ENCODE measurements at regions not wholly inside any gene's neighbourhood (a gene's known extent, or its start where the extent isn't known, plus 50 kb on each side); places are given as distances from the start of the nearest gene placed in this dataset.

DNA sequence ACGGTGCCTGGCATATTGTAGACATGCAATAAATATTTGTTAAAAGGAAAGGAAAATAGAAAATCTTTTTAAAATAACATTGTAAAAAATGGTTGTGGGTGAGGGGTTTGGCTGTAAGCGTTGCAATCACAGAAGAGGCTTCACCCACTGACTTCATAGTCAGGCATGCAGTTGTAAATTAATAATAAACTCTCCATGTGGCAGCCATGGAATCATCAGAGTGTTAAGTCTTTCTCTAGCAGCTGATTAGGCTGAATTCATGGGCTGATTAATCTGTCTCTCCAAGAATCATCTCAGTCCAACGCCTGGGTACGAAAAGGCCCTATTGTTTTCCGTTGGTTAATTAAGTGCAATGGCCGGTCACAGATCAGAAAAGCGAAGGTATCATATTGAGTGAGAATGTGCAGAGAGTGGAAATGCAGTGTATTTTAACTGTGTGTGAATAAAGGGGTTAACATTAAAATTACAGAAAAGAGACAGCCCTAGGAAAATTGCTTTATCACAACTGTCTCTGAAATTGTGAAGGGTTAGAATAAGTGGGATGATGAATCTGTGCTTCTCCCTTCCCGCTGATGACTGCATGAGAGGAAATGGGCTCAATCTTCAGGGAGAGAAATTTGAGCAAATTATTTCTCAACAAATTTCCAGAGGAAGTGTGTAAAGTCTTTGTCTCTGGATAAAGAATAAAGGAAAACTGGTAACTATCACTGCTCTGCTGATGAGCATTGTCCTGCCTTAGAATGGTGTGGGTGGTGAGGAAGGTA lies 269.0 kb downstream of the FAM76B start:
- no peak overlapping the region for H2BK15ac ChIP-seq (ENCODE audit: low read length)
- H3K9ac ChIP-seq (replicated peaks in 1 of 4; ENCODE audit: extremely low read depth in 1 of 4, low read depth in 3 of 4, low read length in 3 of 4), result no peak overlapping the region
- 92% methylated on average over 8 of the region's 8 CpGs; no CpG with 5 or more reads in 1 of the 2 experiments for WGBS, 2 experiments (ENCODE audit: extremely low coverage in 1 of 2, insufficient coverage in 1 of 2, insufficient read length in 1 of 2, insufficient replicate concordance in 2 of 2, low coverage in 1 of 2, low lambda C conversion rate in 2 of 2, missing lambda C conversion rate in 1 of 2)
- no peak overlapping the region for H2AFZ ChIP-seq (ENCODE audit: low read length)
- no peaks in the 10 kb centered on the region for H3K36me3 ChIP-seq (ENCODE audit: control insufficient read depth in 2 of 4, insufficient read depth in 4 of 4, low read length in 3 of 4)
- H2BK5ac ChIP-seq (ENCODE audit: low read depth, low read length), result no peak overlapping the region
- ChIA-PET POLR2A (ENCODE audit: partially characterized antibody) (no interaction called here), CTCF (ENCODE audit: partially characterized antibody) (no interaction called here)
- no peaks in the 10 kb centered on the region for H3K23me2 ChIP-seq (ENCODE audit: low read depth, low read length)
- no peak overlapping the region for H2BK20ac ChIP-seq (ENCODE audit: low read length)
- H3K27me3 ChIP-seq (replicated peaks in 1 of 4; ENCODE audit: control insufficient read depth in 3 of 4, extremely low read depth in 1 of 4, insufficient read depth in 3 of 4, low read length in 3 of 4), result no peaks in the 10 kb centered on the region
- no peak overlapping the region for H4K91ac ChIP-seq (replicated peaks; ENCODE audit: insufficient read length, low read length)
- no peak overlapping the region for H2AK5ac ChIP-seq (ENCODE audit: low read depth, low read length)
- H3K4ac ChIP-seq (replicated peaks; ENCODE audit: insufficient read length, low read depth, low read length), result no peak overlapping the region
- no peak for FAIRE-seq
- H3K23ac ChIP-seq (ENCODE audit: insufficient read length), result no peak overlapping the region
- no peak overlapping the region for H4K8ac ChIP-seq (ENCODE audit: extremely low read depth, insufficient read depth, low read length)
- H3K9me3 ChIP-seq (ENCODE audit: insufficient read depth in 2 of 2, low read depth in 1 of 2, low read length in 1 of 2), result no peaks in the 10 kb centered on the region
- no peak overlapping the region for H2BK12ac ChIP-seq (ENCODE audit: low read depth, low read length)
- H4K5ac ChIP-seq (ENCODE audit: insufficient read length, low read depth, low read length), result no peak overlapping the region
- no peaks in the 10 kb centered on the region for H3K79me1 ChIP-seq (ENCODE audit: low read depth, low read length)
- no peaks in the 10 kb centered on the region for H3K79me2 ChIP-seq (ENCODE audit: control insufficient read depth in 1 of 2, insufficient read depth in 2 of 2, low read length in 2 of 2)
- no peak for DNase-seq (ENCODE audit: low read depth in 1 of 2, low spot score in 2 of 2)
- H2BK120ac ChIP-seq (replicated peaks; ENCODE audit: low read depth, low read length), result no peak overlapping the region
- no peak overlapping the region for H3K18ac ChIP-seq (ENCODE audit: extremely low read depth, low read length)
- no peak overlapping the region for H3K56ac ChIP-seq (replicated peaks; ENCODE audit: insufficient read length, low read depth, low read length)
- no peak overlapping the region for H3K4me2 ChIP-seq (ENCODE audit: insufficient read depth in 1 of 2, low read depth in 2 of 2, low read length in 2 of 2)
- no peak overlapping the region for H3K4me3 ChIP-seq (ENCODE audit: extremely low read depth in 1 of 4, insufficient read depth in 2 of 4, low read depth in 3 of 4, low read length in 4 of 4)
- peaks cover 0 to 3% (median 1%) of the 10 kb centered on the region in 4 experiments; a peak in 2 of 7 replicates for H3K4me1 ChIP-seq (replicated peaks in 1 of 4; ENCODE audit: control insufficient read depth in 3 of 4, insufficient read depth in 4 of 4, low read length in 3 of 4)
- no peak overlapping the region for H3K14ac ChIP-seq (ENCODE audit: insufficient read length)
- no peaks in the 10 kb centered on the region for H4K20me1 ChIP-seq (replicated peaks in 1 of 2; ENCODE audit: control insufficient read depth in 1 of 2, insufficient read depth in 2 of 2, low read length in 2 of 2)
- H3K27ac ChIP-seq (ENCODE audit: low read depth, low read length), result no peak overlapping the region
- TF ChIP-seq TBP (IDR thresholded peaks at IDR 0.05; ENCODE audit: low read depth, low read length) (no peak), BCL11A (IDR thresholded peaks at IDR 0.05; ENCODE audit: low read depth in 2 of 2, low read length in 2 of 2) (no peak)
